ENCODE measurements at regions not wholly inside any gene's neighbourhood (a gene's known extent, or its start where the extent isn't known, plus 50 kb on each side); places are given as distances from the start of the nearest gene placed in this dataset.

DNA sequence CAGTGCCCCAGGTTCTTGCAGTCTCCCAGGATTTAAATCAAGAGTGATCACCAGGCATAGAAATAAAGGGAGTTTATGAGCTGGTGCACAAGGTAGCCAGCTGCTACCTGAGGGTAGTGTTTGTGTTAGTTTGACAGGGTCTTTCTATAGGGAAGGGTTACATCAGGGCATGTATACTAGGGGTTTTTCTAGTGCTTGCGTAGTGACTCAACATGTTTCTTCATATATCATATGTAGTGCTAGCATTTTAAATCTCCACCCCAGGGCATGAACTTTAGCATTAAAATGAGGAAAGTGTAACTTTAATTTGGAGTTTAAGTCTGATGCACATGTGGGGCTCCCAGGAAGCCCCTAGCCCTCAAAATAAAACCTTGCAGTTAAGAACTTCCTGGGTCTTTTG is 86.5 kb upstream of the TNR start:
- ATAC-seq (ENCODE audit: insufficient read depth, low FRiP score), result no peak
- no peaks in the 10 kb centered on the region for H3K36me3 ChIP-seq (ENCODE audit: control insufficient read depth in 4 of 4, insufficient read depth in 4 of 4, low read length in 4 of 4)
- WGBS, 2 donors, result 97 to 100% methylated on average over 1 of the region's 1 CpG
- no peaks in the 10 kb centered on the region for H3K4me1 ChIP-seq (ENCODE audit: control insufficient read depth in 5 of 5, insufficient read depth in 5 of 5, low read length in 5 of 5)
- no peak overlapping the region for H3K9ac ChIP-seq (ENCODE audit: insufficient read depth in 1 of 2, low read length in 2 of 2)
- H3K27me3 ChIP-seq (ENCODE audit: control insufficient read depth in 3 of 3, insufficient read depth in 3 of 3, low read length in 2 of 3), result no peaks in the 10 kb centered on the region
- H3K27ac ChIP-seq (ENCODE audit: low read depth in 1 of 2, low read length in 1 of 2), result no peak overlapping the region
- no peak for DNase-seq
- TF ChIP-seq CTCF (IDR thresholded peaks at IDR 0.05; ENCODE audit: control extremely low read depth, extremely low read depth), result no peak
- H3K9me3 ChIP-seq (ENCODE audit: control insufficient read depth in 4 of 4, insufficient read depth in 3 of 4, low read length in 3 of 4), result peaks cover 0 to 3% (median 0%) of the 10 kb centered on the region in 4 donors
- no peak overlapping the region for H3K4me3 ChIP-seq

GRCh38 chr1:175826705-175827104 is 83.3 kb upstream of the TNR start:
- H3K9ac ChIP-seq (ENCODE audit: insufficient read depth in 1 of 2, low read length in 2 of 2), result no peak overlapping the region
- no peaks in the 10 kb centered on the region for H3K27me3 ChIP-seq (ENCODE audit: control insufficient read depth in 3 of 3, insufficient read depth in 3 of 3, low read length in 2 of 3)
- ATAC-seq (ENCODE audit: insufficient read depth, low FRiP score), result no peak
- no peak for DNase-seq
- no peak overlapping the region for H3K4me3 ChIP-seq
- peaks cover 0 to 4% (median 0%) of the 10 kb centered on the region in 4 donors for H3K9me3 ChIP-seq (ENCODE audit: control insufficient read depth in 4 of 4, insufficient read depth in 3 of 4, low read length in 3 of 4)
- H3K36me3 ChIP-seq (ENCODE audit: control insufficient read depth in 4 of 4, insufficient read depth in 4 of 4, low read length in 4 of 4), result no peaks in the 10 kb centered on the region
- H3K4me1 ChIP-seq (ENCODE audit: control insufficient read depth in 5 of 5, insufficient read depth in 5 of 5, low read length in 5 of 5), result no peaks in the 10 kb centered on the region
- 46 to 71% methylated on average over 2 of the region's 2 CpGs for WGBS, 2 donors
- no peak overlapping the region for H3K27ac ChIP-seq (ENCODE audit: low read depth in 1 of 2, low read length in 1 of 2)
- TF ChIP-seq CTCF (IDR thresholded peaks at IDR 0.05; ENCODE audit: control extremely low read depth, extremely low read depth), result no peak

DNA sequence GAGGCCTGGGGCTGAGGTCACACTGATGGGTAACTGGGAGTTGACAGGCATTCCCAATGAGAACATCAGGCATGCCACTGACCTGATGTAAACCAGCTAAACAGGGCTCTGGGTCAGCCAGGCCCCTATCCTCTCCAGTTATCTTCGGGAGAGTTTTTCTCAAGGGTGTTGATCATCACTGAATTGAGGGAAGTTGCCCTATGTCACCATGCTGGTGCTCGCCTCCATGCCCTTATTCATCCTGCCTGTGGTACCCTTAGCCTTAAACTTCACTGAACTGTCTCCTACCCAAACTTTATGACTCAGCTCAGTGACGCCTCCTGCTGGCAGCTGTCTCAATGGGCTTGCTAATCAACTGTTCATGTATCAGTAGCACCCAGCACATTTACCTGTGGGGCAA is 80.7 kb upstream of the TNR start:
- Histone ChIP-seq H3K4me1 (ENCODE audit: control insufficient read depth in 5 of 5, insufficient read depth in 5 of 5, low read length in 5 of 5) (no peaks in the 10 kb centered on the region), H3K36me3 (ENCODE audit: control insufficient read depth in 4 of 4, insufficient read depth in 4 of 4, low read length in 4 of 4) (no peaks in the 10 kb centered on the region), H3K27ac (ENCODE audit: low read depth in 1 of 2, low read length in 1 of 2) (no peak overlapping the region), H3K9me3 (ENCODE audit: control insufficient read depth in 4 of 4, insufficient read depth in 3 of 4, low read length in 3 of 4) (peaks cover 0 to 6% (median 0%) of the 10 kb centered on the region in 4 donors), H3K9ac (ENCODE audit: insufficient read depth in 1 of 2, low read length in 2 of 2) (no peak overlapping the region), H3K27me3 (ENCODE audit: control insufficient read depth in 3 of 3, insufficient read depth in 3 of 3, low read length in 2 of 3) (no peaks in the 10 kb centered on the region), H3K4me3 (no peak overlapping the region)
- DNase-seq (no peak), ATAC-seq (ENCODE audit: insufficient read depth, low FRiP score) (no peak)
- WGBS, 2 donors, result 73 to 93% methylated on average over 3 of the region's 3 CpGs
- no peak for TF ChIP-seq CTCF (IDR thresholded peaks at IDR 0.05; ENCODE audit: control extremely low read depth, extremely low read depth)

DNA sequence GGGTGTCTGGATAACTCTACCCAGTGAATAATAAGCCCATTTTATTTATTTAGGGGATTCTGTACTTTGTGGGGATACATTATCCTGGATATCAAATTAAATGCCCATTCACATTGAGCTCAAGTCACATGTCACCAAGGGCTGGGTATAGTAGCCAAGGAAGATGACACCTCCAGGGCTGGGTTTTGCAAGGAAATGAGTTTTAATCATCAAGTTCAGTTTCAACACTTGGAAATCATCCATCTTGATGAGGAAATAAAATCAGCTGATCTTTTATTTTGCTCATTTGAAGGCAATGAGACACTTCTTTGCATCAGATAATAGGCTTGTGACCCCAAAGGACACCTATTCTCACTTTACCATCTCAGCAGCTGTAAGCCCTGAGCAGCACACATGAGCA is 80.0 kb upstream of the TNR start:
- no peaks in the 10 kb centered on the region for H3K27me3 ChIP-seq (ENCODE audit: control insufficient read depth in 3 of 3, insufficient read depth in 3 of 3, low read length in 2 of 3)
- H3K9ac ChIP-seq (ENCODE audit: insufficient read depth in 1 of 2, low read length in 2 of 2), result no peak overlapping the region
- no peak for TF ChIP-seq CTCF (IDR thresholded peaks at IDR 0.05; ENCODE audit: control extremely low read depth, extremely low read depth)
- H3K4me3 ChIP-seq, result no peak overlapping the region
- no peaks in the 10 kb centered on the region for H3K36me3 ChIP-seq (ENCODE audit: control insufficient read depth in 4 of 4, insufficient read depth in 4 of 4, low read length in 4 of 4)
- no peak overlapping the region for H3K27ac ChIP-seq (ENCODE audit: low read depth in 1 of 2, low read length in 1 of 2)
- H3K9me3 ChIP-seq (ENCODE audit: control insufficient read depth in 4 of 4, insufficient read depth in 3 of 4, low read length in 3 of 4), result peaks cover 0 to 3% (median 0%) of the 10 kb centered on the region in 4 donors
- H3K4me1 ChIP-seq (ENCODE audit: control insufficient read depth in 5 of 5, insufficient read depth in 5 of 5, low read length in 5 of 5), result no peaks in the 10 kb centered on the region
- DNase-seq (no peak), ATAC-seq (ENCODE audit: insufficient read depth, low FRiP score) (no peak)

Data from lung (tissue), 11 donors.